ENCODE measurements at regions not wholly inside any gene's neighbourhood (a gene's known extent, or its start where the extent isn't known, plus 50 kb on each side); places are given as distances from the start of the nearest gene placed in this dataset.

GRCh38 chr13:34422956-34423355 lies 519.1 kb upstream of the NBEA start:
- DNase-seq = no peak

- DNase-seq = no peak
Measured at GRCh38 chr13:34425327-34425949, 516.6 kb upstream of the NBEA start.

- no peak for DNase-seq
Measured at GRCh38 chr13:34428911-34429310, 513.2 kb upstream of the NBEA start.

- no peak for DNase-seq
Measured at GRCh38 chr13:34430294-34430693, 511.8 kb upstream of the NBEA start.

GRCh38 chr13:34431827-34432581 lies 510.1 kb upstream of the NBEA start:
- DNase-seq = no peak

GRCh38 chr13:34435338-34435737 lies 506.7 kb upstream of the NBEA start:
- no peak for DNase-seq

GRCh38 chr13:34437873-34438272 lies 504.2 kb upstream of the NBEA start:
- no peak for DNase-seq

- no peak for DNase-seq
Measured at GRCh38 chr13:34452831-34453230, 489.2 kb upstream of the NBEA start.

- DNase-seq = no peak
Measured at GRCh38 chr13:34458756-34459715, 483.0 kb upstream of the NBEA start.

GRCh38 chr13:34459856-34460255 lies 482.2 kb upstream of the NBEA start:
- DNase-seq = no peak

- DNase-seq = no peak
Measured at GRCh38 chr13:34462843-34463242, 479.2 kb upstream of the NBEA start.

GRCh38 chr13:34464011-34464410 lies 478.1 kb upstream of the NBEA start:
- no peak for DNase-seq

- no peak for DNase-seq
Measured at GRCh38 chr13:34465423-34465922, 476.6 kb upstream of the NBEA start.

GRCh38 chr13:34466301-34466700 lies 475.8 kb upstream of the NBEA start:
- DNase-seq = no peak

- no peak for DNase-seq
Measured at GRCh38 chr13:34467450-34468083, 474.5 kb upstream of the NBEA start.

GRCh38 chr13:34469196-34469986 lies 472.7 kb upstream of the NBEA start:
- no peak for DNase-seq

- no peak for DNase-seq
Measured at GRCh38 chr13:34474187-34474868, 467.7 kb upstream of the NBEA start.

- DNase-seq = no peak
Measured at GRCh38 chr13:34478376-34478775, 463.7 kb upstream of the NBEA start.

- no peak for DNase-seq
Measured at GRCh38 chr13:34502011-34502410, 440.1 kb upstream of the NBEA start.

GRCh38 chr13:34502621-34503020 lies 439.4 kb upstream of the NBEA start:
- no peak for DNase-seq

- no peak for DNase-seq
Measured at GRCh38 chr13:34506796-34507195, 435.3 kb upstream of the NBEA start.

All from activated CD8-positive, alpha-beta memory T cell treated with anti-CD3 and anti-CD28 coated beads for 24 hours (primary cell).